GM12864 (cell line): ENCODE measurements at regions not wholly inside any gene's neighbourhood (a gene's known extent, or its start where the extent isn't known, plus 50 kb on each side); places are given as distances from the start of the nearest gene placed in this dataset.
"Not testable (repeated sequence)": the region's sequence is repeated elsewhere in the genome, so short reads cannot be mapped to it uniquely, and the experiment has no call there.

Experiments used
- DNase-seq: peaks from one replicate; pipeline ENCODE4 v3.0.0-alpha.2; 2011; ENCODE audit warnings: low read depth
- H3K4me3 ChIP-seq: 2 replicates; pipeline ENCODE4 v1.5.1; 2011; ENCODE audit warnings: mild to moderate bottlenecking, low read depth, low read length, control low read depth
- TF ChIP-seq, protein P1 (sequence below): IDR thresholded peaks from 2 replicates; pipeline ENCODE4 v1.5.1; 2011; ENCODE audit warnings: low read depth, mild to moderate bottlenecking, moderate library complexity, low read length, control low read depth, inconsistent platforms; ENCODE audit errors: missing control alignments

DNA sequence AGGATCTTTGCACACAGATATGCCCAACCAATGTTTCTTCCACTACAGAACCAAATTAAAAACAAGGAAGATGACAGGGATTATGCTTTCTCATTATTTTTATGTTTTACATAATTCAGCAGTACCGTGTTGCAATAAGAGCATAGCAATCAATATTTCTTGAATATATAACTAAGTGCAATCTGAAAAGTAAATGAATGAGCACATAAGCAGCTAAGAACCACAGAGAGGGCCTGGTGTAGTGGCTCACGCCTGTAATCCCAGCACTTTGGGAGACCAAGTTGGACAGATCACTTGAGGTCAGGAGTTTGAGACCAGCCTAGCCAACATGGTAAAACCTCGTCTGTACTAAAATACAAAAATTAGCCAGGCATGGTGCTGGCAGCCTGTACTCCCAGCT lies 423.7 kb downstream of the MRPL39 start:
- TF ChIP-seq, protein P1, sequence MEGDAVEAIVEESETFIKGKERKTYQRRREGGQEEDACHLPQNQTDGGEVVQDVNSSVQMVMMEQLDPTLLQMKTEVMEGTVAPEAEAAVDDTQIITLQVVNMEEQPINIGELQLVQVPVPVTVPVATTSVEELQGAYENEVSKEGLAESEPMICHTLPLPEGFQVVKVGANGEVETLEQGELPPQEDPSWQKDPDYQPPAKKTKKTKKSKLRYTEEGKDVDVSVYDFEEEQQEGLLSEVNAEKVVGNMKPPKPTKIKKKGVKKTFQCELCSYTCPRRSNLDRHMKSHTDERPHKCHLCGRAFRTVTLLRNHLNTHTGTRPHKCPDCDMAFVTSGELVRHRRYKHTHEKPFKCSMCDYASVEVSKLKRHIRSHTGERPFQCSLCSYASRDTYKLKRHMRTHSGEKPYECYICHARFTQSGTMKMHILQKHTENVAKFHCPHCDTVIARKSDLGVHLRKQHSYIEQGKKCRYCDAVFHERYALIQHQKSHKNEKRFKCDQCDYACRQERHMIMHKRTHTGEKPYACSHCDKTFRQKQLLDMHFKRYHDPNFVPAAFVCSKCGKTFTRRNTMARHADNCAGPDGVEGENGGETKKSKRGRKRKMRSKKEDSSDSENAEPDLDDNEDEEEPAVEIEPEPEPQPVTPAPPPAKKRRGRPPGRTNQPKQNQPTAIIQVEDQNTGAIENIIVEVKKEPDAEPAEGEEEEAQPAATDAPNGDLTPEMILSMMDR = no peak
- H3K4me3 ChIP-seq = no peak overlapping the region

DNA sequence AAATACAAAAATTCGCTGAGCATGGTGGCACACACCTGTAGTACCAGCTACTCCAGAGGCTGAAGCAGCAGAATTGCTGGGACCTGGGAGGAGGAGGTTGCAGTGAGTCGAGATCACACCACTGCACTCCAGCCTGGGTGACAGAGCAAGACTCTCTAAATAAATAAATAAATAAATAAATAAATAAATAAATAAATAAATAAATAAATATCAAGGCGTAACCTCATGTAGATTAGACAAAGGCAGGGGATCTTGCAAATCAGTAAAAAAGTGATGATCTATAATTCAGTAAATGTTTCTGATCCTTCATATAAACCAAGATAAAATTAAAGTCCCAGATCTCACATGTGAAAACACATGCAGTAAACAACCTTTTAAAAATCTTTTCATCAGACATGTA lies 425.6 kb downstream of the MRPL39 start:
- not testable (repeated sequence) for H3K4me3 ChIP-seq, DNase-seq

More for the DNA sequence above, 423.7 kb downstream of the MRPL39 start:
- no peak for DNase-seq

DNA sequence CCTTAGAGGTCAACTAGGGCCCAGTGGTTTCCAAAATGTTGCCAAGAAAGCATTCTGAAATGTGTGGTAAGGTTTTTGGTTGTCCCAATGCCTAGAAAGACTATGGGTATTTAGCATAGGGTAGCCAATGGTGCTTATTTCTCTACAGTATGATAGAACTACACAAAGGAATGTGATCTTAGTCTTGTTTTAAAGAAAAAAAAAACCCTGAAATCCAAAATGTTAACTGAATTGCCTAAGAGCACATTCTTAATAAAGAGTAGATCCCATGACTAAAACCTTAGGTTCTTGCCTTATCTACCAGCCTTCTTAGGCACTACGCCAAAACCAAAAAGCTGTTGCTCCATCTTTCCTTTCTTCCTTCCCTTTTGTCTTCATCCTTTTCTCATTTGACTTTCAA lies 428.2 kb downstream of the MRPL39 start:
- no peak overlapping the region for H3K4me3 ChIP-seq
- DNase-seq = no peak
- TF ChIP-seq, protein P1 = no peak

DNA sequence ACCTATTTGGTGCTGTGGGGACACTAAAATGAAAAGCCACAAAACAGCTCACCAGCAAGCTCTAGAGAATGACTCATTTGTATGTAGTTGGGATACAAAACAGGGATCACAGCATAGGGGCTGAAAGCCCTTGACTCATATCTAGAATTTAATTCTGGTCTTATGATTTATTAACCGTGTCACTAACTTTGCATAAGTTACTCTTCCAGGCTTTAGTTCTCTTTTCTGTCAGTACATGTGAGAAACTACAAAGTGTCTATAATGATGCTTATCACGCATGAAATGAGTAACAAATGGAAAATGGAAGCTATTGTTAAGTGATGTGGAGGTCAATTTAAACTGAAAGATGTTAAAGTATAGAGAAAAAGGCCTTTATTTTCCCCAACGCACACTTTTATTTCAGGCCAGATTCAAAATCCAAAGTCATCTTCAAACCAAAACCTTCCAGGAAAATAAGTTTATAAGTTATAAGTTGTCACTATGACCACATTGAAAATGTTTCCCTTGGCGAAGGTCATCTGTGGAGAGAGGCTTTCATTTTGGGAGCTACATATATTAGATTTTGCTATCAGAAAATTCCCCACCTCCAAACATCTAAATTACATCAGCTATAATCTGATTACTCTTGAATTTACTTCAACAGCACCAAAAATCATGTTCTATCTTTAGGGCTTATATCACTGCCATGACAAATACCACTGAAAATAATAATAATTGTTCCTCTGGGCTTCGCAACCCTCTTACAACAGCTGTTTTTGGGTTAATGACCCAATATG lies 430.5 kb downstream of the MRPL39 start:
- H3K4me3 ChIP-seq = no peak overlapping the region
- DNase-seq = peak; percentile 50
- TF ChIP-seq, protein P1 = no peak

DNA sequence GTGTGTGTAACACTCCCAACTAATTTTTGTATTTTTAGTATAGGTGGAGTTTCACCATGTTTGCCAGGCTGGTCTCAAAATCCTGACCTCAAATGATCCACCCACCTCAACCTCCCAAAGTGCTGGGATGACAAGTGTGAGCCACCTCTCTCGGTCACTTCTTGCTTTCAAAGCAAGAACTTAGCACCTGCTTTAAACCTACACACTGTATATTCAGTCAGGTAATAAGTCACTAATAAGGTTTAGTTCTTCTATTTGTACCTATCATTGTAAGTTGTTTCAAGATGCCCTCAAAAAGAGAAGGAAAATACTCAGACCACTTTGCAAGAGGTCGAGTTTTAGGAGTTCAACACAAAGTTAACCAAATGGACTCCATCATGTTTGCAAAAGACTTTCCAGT lies 431.3 kb downstream of the MRPL39 start:
- no peak overlapping the region for H3K4me3 ChIP-seq
- TF ChIP-seq, protein P1 = no peak
- DNase-seq = no peak

DNA sequence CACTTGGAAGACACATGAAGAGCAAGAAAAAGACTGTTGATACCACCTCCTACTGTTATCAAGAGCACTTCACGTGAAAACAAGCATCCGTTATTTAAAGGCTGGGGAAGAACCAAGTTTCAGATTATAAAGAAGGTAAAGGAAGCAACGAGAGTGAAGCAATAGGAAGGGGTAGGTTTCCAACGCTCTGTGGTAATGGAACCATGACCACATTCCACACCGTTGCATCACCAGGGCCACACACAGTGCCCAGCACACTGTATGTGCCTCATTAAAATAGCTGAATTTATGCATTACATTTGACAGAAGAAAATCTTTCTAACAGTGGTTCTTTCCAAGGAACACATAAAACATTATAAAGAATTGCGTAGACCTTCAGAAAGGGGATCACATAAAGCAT lies 435.8 kb downstream of the MRPL39 start:
- H3K4me3 ChIP-seq = no peak overlapping the region
- no peak for DNase-seq
- TF ChIP-seq, protein P1 = no peak

DNA sequence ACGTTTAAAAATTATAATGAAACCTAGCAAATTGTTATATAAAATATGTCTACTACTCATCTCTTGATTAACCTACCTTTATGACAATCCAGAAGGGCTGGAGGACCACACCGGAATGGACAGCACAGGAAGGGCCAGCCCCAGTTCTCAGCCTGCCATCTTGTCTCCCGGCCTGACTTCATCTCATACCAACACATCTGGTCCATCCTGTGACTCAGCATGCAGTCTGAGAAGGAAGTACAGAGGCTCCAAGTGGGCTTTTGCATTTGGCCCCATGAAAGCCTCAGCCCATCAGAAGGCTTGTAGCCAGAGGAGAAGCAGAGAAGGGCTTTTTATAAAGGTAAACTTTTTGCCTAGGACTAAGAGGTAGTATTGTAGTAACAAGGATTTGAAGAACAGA lies 436.6 kb downstream of the MRPL39 start:
- no peak for DNase-seq
- TF ChIP-seq, protein P1 = no peak
- H3K4me3 ChIP-seq = no peak overlapping the region
